Cardiac fibroblast (primary cell): ENCODE measurements at regions not wholly inside any gene's neighbourhood (a gene's known extent, or its start where the extent isn't known, plus 50 kb on each side); places are given as distances from the start of the nearest gene placed in this dataset.

Experiments used
- DNase-seq, 2 donors: peaks; one replicate each; pipeline versions ENCODE4 v3.0.0 to v3.0.0-alpha.2; 2010; ENCODE audit warnings: low read depth in 2 of 2
- H3K4me3 ChIP-seq, 2 donors: replicated peaks in 1 of 2; 1 replicate in 1 of 2; 2 replicates in 1 of 2; pipeline ENCODE4 v1.5.1; 2011; ENCODE audit warnings: low read depth in 2 of 2, low read length in 2 of 2, mild to moderate bottlenecking in 2 of 2, moderate library complexity in 1 of 2
- TF ChIP-seq, protein P1 (sequence below): IDR thresholded peaks from one replicate; pipeline ENCODE4 v1.5.1; 2011; ENCODE audit warnings: low read depth, mild to moderate bottlenecking, low read length, inconsistent platforms

DNA sequence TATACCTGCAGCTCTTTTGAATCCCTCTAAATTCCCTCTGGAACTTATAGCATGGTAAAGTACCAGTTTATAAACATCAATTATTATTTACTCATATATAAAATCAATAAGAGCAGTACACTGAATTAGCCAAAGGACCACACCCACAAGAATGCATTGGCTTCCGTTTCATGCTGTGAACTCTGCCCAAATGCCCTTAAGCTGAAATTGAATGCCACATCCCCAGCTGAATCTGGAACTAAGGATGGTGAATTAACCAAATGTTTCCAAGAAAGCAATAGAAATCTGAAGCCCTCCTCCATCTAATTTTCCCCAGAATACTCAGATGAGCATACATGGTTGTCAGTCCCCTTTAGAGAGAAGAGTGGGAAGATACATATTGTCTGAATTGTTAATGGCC is 436.4 kb upstream of the FTMT start:
- no peak for DNase-seq
- TF ChIP-seq, protein P1, sequence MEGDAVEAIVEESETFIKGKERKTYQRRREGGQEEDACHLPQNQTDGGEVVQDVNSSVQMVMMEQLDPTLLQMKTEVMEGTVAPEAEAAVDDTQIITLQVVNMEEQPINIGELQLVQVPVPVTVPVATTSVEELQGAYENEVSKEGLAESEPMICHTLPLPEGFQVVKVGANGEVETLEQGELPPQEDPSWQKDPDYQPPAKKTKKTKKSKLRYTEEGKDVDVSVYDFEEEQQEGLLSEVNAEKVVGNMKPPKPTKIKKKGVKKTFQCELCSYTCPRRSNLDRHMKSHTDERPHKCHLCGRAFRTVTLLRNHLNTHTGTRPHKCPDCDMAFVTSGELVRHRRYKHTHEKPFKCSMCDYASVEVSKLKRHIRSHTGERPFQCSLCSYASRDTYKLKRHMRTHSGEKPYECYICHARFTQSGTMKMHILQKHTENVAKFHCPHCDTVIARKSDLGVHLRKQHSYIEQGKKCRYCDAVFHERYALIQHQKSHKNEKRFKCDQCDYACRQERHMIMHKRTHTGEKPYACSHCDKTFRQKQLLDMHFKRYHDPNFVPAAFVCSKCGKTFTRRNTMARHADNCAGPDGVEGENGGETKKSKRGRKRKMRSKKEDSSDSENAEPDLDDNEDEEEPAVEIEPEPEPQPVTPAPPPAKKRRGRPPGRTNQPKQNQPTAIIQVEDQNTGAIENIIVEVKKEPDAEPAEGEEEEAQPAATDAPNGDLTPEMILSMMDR = no peak
- no peak overlapping the region for H3K4me3 ChIP-seq

DNA sequence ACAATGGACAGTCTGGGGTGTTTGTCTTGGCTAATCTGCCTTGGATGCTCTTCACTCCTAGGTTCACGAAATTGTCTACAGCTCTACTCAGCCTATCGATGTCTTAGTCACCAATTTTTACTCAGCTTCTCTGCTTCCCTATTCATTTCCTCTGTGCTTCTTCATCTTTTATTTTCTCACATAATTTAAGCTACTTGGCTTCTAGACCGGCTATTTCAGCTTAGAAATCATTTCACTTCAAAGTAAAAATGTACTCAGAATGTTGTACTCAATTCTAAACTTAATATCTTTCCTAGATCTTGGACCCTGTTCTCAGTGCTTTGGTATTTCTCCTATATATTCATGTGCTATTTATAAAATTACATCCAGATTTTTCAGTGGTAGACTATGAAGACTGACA is 430.0 kb upstream of the FTMT start:
- TF ChIP-seq, protein P1 = no peak
- no peak overlapping the region for H3K4me3 ChIP-seq
- no peak for DNase-seq

DNA sequence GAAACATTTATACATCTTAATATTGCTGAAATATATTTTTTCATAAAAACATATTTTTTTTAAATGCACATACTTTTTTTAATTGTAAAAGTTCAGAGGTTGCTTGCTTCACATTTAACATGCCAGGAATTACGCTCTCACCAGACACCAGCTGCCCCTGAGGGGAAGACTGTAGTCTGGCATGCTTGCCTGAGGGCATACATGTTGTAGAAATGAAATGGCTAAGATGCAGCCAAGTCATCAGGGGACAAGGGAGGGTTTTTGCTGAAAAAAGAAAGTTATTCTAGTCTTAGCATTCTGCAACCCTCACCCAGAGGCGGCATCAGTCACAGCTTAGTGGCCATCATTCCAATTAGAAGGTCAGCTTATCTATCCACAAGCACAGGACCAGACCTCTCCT is 426.7 kb upstream of the FTMT start:
- TF ChIP-seq, protein P1 = no peak
- no peak overlapping the region for H3K4me3 ChIP-seq
- no peak for DNase-seq

DNA sequence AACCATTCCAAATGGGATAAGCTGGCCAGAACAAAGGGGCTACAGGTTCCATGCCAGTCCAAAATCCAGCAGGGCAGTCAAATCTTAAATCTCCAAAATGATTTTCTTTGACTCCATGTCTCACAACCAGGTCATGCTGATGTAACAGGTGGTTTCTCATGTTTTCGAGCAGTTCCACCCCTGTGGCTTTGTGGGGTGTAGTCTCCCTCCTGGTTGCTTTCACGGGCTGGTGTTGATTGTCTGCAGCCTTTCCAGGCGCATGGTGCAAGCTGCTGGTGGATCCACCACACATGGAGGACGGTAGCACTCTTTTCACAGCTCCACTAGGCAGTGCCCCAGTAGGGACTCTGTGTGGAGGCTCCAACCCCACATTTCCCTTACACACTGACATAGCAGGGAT is 425.5 kb upstream of the FTMT start:
- no peak overlapping the region for H3K4me3 ChIP-seq
- DNase-seq = no peak
- TF ChIP-seq, protein P1 = no peak

DNA sequence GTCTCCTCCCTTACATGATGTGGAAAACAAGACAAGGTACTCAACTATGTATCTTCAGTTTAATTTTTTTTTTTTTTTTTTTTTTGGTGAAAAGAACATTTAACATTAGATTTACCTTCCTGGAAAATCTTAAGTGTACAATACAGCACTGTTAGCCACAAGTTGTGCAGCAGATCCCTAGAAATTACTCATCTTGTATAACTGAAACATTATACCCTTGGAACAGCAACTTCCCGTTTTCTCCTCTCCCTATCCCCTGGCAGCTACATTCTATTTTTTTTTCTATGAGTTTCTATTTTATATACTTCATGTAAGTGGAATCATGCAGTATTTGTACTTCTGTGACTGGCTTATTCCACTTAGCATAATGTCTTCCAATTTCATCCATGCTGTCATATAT is 421.9 kb upstream of the FTMT start:
- TF ChIP-seq, protein P1 = no peak
- no peak for DNase-seq
- no peak overlapping the region for H3K4me3 ChIP-seq

DNA sequence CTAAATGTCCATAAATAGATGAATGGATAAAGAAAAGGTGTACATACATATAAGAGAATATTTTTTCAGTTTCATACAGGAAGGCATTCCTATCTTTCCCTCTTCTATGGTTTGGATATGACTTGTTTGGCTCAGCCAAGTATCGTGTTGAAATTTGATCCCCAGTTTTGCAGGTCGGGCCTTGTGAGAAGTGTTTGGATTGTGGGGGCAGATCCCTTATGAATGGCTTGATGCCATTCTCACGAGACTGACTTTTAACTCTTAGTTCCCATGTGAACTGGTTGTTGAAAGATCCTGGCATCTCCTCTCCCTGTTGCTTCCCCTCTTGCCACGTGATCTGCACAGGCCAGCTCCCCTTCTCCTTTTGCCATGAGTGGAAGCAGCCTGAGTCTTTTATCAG is 421.1 kb upstream of the FTMT start:
- DNase-seq = no peak
- H3K4me3 ChIP-seq = no peak overlapping the region
- TF ChIP-seq, protein P1 = no peak

DNA sequence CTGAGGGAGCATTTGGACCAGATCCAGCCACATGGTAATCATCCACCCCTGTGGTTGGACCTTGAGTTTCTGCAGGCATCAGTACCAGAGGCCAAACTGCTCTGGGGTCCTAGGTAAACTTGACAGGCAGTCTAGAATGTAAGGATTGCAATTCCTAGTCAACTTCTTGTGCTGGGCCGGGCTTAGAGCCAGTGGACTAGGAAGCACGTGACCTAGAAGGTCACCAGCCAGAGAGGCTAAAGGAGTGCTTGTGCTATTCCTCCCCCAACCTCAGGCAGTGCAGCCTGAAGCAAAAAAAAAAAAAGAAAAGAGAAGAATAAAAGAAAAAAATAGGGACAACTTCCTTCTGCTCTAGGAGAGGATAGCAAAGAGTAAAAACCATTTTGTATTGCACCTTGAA is 406.2 kb upstream of the FTMT start:
- no peak overlapping the region for H3K4me3 ChIP-seq
- TF ChIP-seq, protein P1 = no peak
- no peak for DNase-seq
